Large intestine (tissue), 3 donors: ENCODE measurements at regions not wholly inside any gene's neighbourhood (a gene's known extent, or its start where the extent isn't known, plus 50 kb on each side); places are given as distances from the start of the nearest gene placed in this dataset.
A peak's percentile ranks its signal among the peaks of the same experiment; 100 is the strongest.

Experiments
- DNase-seq, 2 donors: peaks; one replicate each; pipeline versions ENCODE4 v3.0.0 to v3.0.0-alpha.2; 2013
- H3K27ac ChIP-seq: one replicate; pipeline ENCODE4 v1.5.1; 2013; ENCODE audit warnings: low read length
- H3K27me3 ChIP-seq: 2 replicates; pipeline ENCODE4 v1.6.1; 2013; ENCODE audit warnings: low read length; ENCODE audit not compliant: control insufficient read depth, insufficient read depth
- H3K36me3 ChIP-seq: 2 replicates; pipeline ENCODE4 v1.6.1; 2013; ENCODE audit warnings: low read length; ENCODE audit not compliant: control insufficient read depth, insufficient read depth
- H3K4me1 ChIP-seq: one replicate; pipeline ENCODE4 v1.6.1; 2013; ENCODE audit warnings: low read length; ENCODE audit not compliant: control insufficient read depth, insufficient read depth
- H3K4me3 ChIP-seq: one replicate; pipeline ENCODE4 v1.5.1; 2013; ENCODE audit warnings: low read length
- H3K9me3 ChIP-seq: one replicate; pipeline ENCODE4 v1.6.1; 2013; ENCODE audit warnings: mild to moderate bottlenecking, low read depth, low read length, moderate library complexity; ENCODE audit not compliant: control insufficient read depth
- WGBS: methylation state at CpG from one replicate; pipeline ENCODE4 v1.1.5; 2013; ENCODE audit warnings: low lambda C conversion rate; ENCODE audit not compliant: insufficient coverage; 5-methylcytosine and 5-hydroxymethylcytosine counted together

DNA sequence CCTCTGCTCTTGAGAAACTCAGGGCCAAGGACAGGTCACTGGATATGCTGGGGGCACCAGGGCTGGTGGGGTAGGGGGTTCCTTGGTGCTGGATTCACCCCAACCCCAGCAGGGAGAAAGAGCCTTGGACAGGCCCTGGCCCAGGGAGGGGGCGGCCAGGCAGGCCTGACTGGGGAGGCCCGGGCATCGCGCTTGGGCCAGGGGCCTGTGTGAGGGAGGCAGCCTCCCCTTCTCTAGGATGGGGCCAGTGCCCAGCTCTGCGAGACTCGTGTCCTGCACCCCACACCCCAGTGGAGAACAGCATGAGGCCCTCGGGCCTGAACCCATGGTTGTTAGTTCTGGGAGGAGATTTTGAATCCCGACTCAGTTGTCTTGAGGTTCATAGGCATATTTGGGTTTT is 217.1 kb downstream of the ZNF248 start:
- H3K4me3 ChIP-seq: no peak overlapping the region
- no peaks in the 10 kb centered on the region for H3K27me3 ChIP-seq
- no peaks in the 10 kb centered on the region for H3K4me1 ChIP-seq
- H3K9me3 ChIP-seq: peaks cover 14% of the 10 kb centered on the region
- H3K36me3 ChIP-seq: no peaks in the 10 kb centered on the region
- no peak for DNase-seq
- H3K27ac ChIP-seq: no peak overlapping the region
- WGBS: no CpG with 5 or more reads among the region's 8 CpGs

DNA sequence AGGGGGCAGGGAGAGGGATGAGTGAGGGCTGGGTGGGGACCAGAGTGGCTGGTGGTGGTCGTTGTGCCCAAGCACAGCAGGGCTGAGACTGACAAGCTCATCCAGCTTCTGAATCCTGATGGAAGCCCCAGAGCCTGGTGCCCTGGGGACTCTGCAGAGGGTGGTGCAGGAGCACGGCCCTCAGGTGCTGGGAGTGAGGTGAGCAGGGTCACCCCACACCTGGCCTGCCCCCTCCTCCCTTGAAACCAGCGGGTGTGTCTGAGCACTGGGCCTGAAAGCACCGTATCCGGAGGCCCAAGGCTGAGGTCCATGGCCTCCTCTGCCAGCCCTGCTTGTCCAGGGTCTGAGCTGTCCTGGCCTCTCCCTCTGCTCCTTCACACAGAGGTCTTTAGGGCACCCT is 218.2 kb downstream of the ZNF248 start:
- peaks cover 25% of the 10 kb centered on the region for H3K9me3 ChIP-seq
- DNase-seq: no peak
- no peaks in the 10 kb centered on the region for H3K36me3 ChIP-seq
- no peaks in the 10 kb centered on the region for H3K27me3 ChIP-seq
- no peak overlapping the region for H3K4me3 ChIP-seq
- H3K27ac ChIP-seq: no peak overlapping the region
- no peaks in the 10 kb centered on the region for H3K4me1 ChIP-seq
- WGBS: no CpG with 5 or more reads among the region's 5 CpGs

DNA sequence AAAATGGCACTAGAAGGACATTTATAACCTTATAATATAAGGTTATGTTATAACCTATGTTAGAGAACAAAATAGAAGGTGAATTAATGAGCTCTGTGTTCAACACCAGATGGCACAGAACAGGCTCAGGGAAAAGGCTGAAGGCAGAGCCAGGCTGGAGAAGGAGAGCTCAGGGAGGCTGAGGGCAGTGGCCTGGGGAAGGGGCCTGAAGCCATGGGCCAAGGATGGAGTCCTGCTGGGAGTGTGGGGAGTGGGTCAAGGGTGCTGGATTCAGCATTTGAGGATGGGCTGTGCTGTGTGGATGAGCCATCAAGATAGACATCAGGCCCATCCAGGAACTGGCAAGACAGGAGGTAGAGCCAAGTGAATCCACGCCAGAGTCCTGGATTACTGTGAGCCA is 218.8 kb downstream of the ZNF248 start:
- no CpG with 5 or more reads among the region's 1 CpG for WGBS

DNA sequence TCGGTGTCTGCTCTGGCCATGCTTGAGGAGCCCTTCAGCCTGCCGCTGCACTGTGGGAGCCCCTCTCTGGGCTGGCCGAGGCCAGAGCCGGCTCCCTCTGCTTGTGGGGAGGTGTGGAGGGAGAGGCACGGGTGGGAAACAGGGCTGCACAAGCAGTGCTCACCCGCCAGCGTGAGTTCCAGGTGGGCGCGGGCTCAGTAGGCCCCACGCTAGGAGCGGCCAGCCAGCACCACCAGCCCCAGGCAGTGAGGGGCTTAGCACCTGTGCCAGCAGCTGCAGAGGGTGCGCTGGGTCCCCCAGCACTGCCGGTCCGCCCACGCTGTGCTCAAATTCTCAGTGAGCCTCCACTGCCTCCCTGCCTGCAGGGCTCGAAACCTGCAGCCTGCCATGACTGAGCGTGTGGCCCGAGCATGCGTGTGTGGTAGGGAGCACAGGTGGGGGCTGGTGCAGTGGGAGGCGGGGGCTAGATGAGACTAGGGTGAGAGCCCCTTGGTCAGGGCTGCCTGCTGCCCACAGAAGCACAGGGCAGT is 223.0 kb downstream of the ZNF248 start:
- no peaks in the 10 kb centered on the region for H3K36me3 ChIP-seq
- H3K9me3 ChIP-seq: peaks cover 29% of the 10 kb centered on the region
- H3K27me3 ChIP-seq: no peaks in the 10 kb centered on the region
- WGBS: no CpG with 5 or more reads among the region's 20 CpGs
- peak in 1 of 2 donors; percentile 6 for DNase-seq
- no peak overlapping the region for H3K27ac ChIP-seq
- H3K4me1 ChIP-seq: no peaks in the 10 kb centered on the region
- H3K4me3 ChIP-seq: no peak overlapping the region

More for the DNA sequence above, 218.8 kb downstream of the ZNF248 start:
- Histone ChIP-seq H3K36me3 (no peaks in the 10 kb centered on the region), H3K4me3 (no peak overlapping the region), H3K27me3 (no peaks in the 10 kb centered on the region), H3K27ac (no peak overlapping the region), H3K9me3 (peaks cover 29% of the 10 kb centered on the region), H3K4me1 (no peaks in the 10 kb centered on the region)
- no peak for DNase-seq

DNA sequence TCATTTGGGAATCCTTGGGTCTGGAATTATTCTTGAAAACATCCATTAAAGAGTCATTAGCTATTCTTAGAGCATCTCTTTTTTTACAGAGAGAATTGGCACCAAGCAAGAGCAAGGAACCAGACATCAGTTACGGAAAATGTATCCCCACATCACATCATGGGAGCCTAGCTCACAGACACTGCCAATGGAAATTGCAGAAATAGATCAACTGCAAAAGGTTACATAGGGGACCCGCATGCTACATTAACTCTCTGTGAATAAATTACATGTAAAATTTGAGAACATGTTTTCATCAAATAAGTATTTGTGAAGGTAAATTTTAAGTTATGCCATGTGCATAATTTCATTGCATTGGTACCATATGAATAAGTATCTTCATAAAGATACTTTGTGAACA is 224.8 kb downstream of the ZNF248 start:
- peaks cover 20% of the 10 kb centered on the region for H3K9me3 ChIP-seq
- H3K27ac ChIP-seq: no peak overlapping the region
- H3K4me3 ChIP-seq: no peak overlapping the region
- H3K36me3 ChIP-seq: no peaks in the 10 kb centered on the region
- H3K27me3 ChIP-seq: no peaks in the 10 kb centered on the region
- no peaks in the 10 kb centered on the region for H3K4me1 ChIP-seq
- no CpG with 5 or more reads among the region's 2 CpGs for WGBS
- no peak for DNase-seq

DNA sequence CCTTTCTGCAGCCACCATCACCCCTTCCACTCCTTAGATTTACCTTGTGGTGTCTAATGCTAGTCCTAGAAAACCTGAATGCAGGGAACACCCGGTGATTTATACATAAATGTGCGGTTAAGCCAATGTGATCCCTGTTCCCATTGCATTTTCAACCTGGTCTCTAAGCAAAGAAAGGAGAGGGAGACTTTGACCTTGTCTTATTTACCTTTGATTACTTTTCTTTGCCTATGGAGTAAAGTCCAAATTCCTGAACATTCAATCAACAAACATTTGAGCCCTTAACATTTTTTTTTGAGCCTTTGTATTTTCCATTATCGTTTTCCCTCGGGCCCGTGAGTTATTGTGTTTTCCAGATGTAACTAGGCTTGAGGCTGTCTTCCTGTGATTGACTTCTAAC is 233.9 kb downstream of the ZNF248 start:
- no CpG with 5 or more reads among the region's 5 CpGs for WGBS
- Histone ChIP-seq H3K4me1 (no peaks in the 10 kb centered on the region), H3K9me3 (peaks cover 4% of the 10 kb centered on the region), H3K27ac (no peak overlapping the region), H3K4me3 (no peak overlapping the region), H3K27me3 (no peaks in the 10 kb centered on the region), H3K36me3 (no peaks in the 10 kb centered on the region)
- DNase-seq: no peak

DNA sequence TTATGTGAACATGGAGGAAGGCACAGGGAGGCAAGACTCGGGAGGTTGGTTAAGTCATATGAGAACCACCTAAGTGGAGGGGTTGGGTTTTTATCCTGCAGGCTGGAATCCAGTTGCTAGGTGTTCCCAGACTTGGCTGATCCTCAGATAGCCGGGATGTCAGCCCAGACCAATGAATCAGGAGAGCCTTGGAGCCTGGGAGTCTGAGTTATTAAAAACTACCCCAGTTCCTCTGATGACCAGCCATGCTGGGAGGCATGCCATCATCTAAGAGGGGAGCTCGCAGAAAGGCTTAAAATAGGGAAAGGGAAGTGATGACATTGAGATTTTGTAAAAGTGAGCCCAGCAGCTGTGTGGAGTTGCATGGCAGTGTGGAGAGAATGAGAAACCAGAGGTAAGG is 238.1 kb downstream of the ZNF248 start:
- Histone ChIP-seq H3K9me3 (peaks cover 14% of the 10 kb centered on the region), H3K4me1 (no peaks in the 10 kb centered on the region), H3K27ac (no peak overlapping the region), H3K27me3 (no peaks in the 10 kb centered on the region), H3K36me3 (no peaks in the 10 kb centered on the region), H3K4me3 (no peak overlapping the region)
- no peak for DNase-seq
- WGBS: no CpG with 5 or more reads among the region's 3 CpGs

DNA sequence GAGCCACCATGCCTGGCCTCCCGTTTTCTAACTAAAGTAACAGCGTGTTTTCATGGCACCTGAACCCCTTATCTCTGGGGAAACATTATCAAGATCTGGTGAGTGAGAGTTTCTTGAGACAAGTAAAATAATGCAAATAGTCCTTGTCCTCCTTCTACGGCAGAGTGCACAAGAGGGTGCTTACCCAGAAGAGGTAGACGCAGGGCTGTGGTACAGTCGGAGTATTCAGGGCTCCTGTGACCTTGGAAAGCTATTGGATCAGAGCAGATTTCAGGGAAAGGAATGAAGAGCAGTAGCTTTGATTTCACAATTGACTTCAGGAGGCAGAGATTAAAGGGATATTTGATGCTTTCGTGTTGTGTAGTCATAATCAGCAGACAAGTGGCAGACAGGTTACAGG is 269.1 kb downstream of the ZNF248 start:
- WGBS: no CpG with 5 or more reads among the region's 6 CpGs

DNA sequence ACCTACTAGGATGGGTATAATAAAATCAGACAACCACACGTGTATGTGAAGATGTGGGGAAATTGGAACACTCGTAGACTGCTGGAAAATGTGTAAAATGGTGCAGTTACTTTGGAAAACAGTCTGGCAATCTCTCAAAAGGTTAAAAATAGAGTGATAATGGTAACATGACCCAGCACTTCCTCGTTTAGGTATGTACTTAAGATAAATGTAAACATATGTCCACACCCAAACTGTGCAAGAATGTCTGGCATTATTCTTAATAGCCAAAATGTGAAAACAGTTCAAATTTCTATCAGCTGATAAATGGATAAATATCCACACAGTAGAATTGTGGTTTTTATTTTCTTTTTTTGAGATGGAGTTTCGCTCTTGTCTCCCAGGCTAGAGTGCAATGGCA is 272.8 kb downstream of the ZNF248 start:
- Histone ChIP-seq H3K4me3 (no peak overlapping the region), H3K27ac (no peak overlapping the region), H3K36me3 (no peaks in the 10 kb centered on the region), H3K27me3 (no peaks in the 10 kb centered on the region), H3K4me1 (no peaks in the 10 kb centered on the region), H3K9me3 (no peaks in the 10 kb centered on the region)
- no peak for DNase-seq
- WGBS: 52% methylated on average over 3 of the region's 4 CpGs

More for the DNA sequence above, 269.1 kb downstream of the ZNF248 start:
- Histone ChIP-seq H3K27me3 (no peaks in the 10 kb centered on the region), H3K27ac (no peak overlapping the region), H3K9me3 (no peaks in the 10 kb centered on the region), H3K4me3 (no peak overlapping the region), H3K4me1 (no peaks in the 10 kb centered on the region), H3K36me3 (no peaks in the 10 kb centered on the region)
- DNase-seq: no peak

DNA sequence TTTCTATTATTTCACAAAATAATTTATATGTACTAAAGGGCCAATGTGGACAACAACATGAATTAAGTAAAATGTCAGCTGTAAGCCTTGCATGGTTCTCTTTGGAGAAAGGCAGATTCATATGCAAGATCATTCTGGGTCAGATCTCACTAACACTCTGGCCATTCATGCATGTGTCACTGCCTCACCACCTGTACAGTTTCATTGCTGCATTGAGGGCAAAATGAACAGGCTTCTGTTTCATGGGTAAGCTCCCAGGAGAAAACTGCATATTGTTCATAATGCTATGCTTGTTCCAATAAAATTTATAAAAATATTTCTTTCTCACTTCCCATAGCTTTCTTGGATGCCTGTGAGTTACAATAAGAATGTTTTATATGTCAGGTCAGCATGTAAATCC is 275.2 kb downstream of the ZNF248 start:
- H3K4me3 ChIP-seq: no peak overlapping the region
- H3K4me1 ChIP-seq: no peaks in the 10 kb centered on the region
- no peak overlapping the region for H3K27ac ChIP-seq
- H3K9me3 ChIP-seq: no peaks in the 10 kb centered on the region
- no peak for DNase-seq
- no peaks in the 10 kb centered on the region for H3K27me3 ChIP-seq
- no peaks in the 10 kb centered on the region for H3K36me3 ChIP-seq

DNA sequence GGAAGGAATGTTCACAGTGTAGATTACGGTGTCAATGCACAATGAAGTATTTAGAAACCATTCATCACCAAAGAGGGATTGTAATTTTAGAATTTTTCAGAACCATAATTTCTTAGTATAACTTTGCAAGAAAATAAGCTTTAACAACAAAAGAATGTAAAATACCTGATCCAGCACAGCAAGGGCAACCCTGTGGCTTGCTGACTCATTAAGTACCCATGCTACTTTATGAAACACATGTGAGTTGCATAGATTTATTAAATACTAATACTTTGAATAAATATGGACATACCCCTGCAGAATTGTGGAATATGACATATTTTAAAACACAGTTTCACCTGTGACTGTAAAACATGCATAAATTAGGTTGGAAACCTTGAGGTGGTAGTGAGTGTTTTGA is 281.3 kb downstream of the ZNF248 start:
- Histone ChIP-seq H3K9me3 (no peaks in the 10 kb centered on the region), H3K4me3 (no peak overlapping the region), H3K27me3 (no peaks in the 10 kb centered on the region), H3K4me1 (no peaks in the 10 kb centered on the region), H3K36me3 (no peaks in the 10 kb centered on the region), H3K27ac (no peak overlapping the region)
- no peak for DNase-seq
- no CpG with 5 or more reads among the region's 1 CpG for WGBS
